ENCODE measurements at regions not wholly inside any gene's neighbourhood (a gene's known extent, or its start where the extent isn't known, plus 50 kb on each side); places are given as distances from the start of the nearest gene placed in this dataset.
"Not testable (repeated sequence)": the region's sequence is repeated elsewhere in the genome, so short reads cannot be mapped to it uniquely, and the experiment has no call there.

- no peak overlapping the region for H3K4me3 ChIP-seq (ENCODE audit: low read depth, low read length)
- no peak for TF ChIP-seq CTCF (IDR thresholded peaks at IDR 0.05; ENCODE audit: control insufficient read depth, extremely low read depth, insufficient read depth)
- DNase-seq (ENCODE audit: low read depth) = no peak
Observed at GRCh38 chr2:16088035-16088801, 147.9 kb downstream of the MYCN start.

GRCh38 chr2:16086136-16086535, 145.8 kb downstream of the MYCN start:
- not testable (repeated sequence) for DNase-seq (ENCODE audit: low read depth); H3K4me3 ChIP-seq (ENCODE audit: low read depth, low read length)

- H3K4me3 ChIP-seq (ENCODE audit: low read depth, low read length) = no peak overlapping the region
- no peak for DNase-seq (ENCODE audit: low read depth)
Observed at GRCh38 chr2:16085073-16085472, 144.7 kb downstream of the MYCN start.

GRCh38 chr2:16084274-16084673, 143.9 kb downstream of the MYCN start:
- DNase-seq (ENCODE audit: low read depth) = no peak
- no peak overlapping the region for H3K4me3 ChIP-seq (ENCODE audit: low read depth, low read length)
- no peak for TF ChIP-seq CTCF (IDR thresholded peaks at IDR 0.05; ENCODE audit: control insufficient read depth, extremely low read depth, insufficient read depth)

More at GRCh38 chr2:16085073-16085472, 144.7 kb downstream of the MYCN start:
- no peak for TF ChIP-seq CTCF (IDR thresholded peaks at IDR 0.05; ENCODE audit: control insufficient read depth, extremely low read depth, insufficient read depth)

GRCh38 chr2:16082276-16082675, 141.9 kb downstream of the MYCN start:
- TF ChIP-seq CTCF (IDR thresholded peaks at IDR 0.05; ENCODE audit: control insufficient read depth, extremely low read depth, insufficient read depth) = no peak
- no peak for DNase-seq (ENCODE audit: low read depth)
- H3K4me3 ChIP-seq (ENCODE audit: low read depth, low read length) = no peak overlapping the region

- H3K4me3 ChIP-seq (ENCODE audit: low read depth, low read length) = no peak overlapping the region
- DNase-seq (ENCODE audit: low read depth) = no peak
- no peak for TF ChIP-seq CTCF (IDR thresholded peaks at IDR 0.05; ENCODE audit: control insufficient read depth, extremely low read depth, insufficient read depth)
Observed at GRCh38 chr2:16081316-16082200, 141.2 kb downstream of the MYCN start.

- no peak for DNase-seq (ENCODE audit: low read depth)
- TF ChIP-seq CTCF (IDR thresholded peaks at IDR 0.05; ENCODE audit: control insufficient read depth, extremely low read depth, insufficient read depth) = no peak
- no peak overlapping the region for H3K4me3 ChIP-seq (ENCODE audit: low read depth, low read length)
Observed at GRCh38 chr2:16080516-16080915, 140.2 kb downstream of the MYCN start.

Measured in LNCaP clone FGC (cell line).